ENCODE measurements at regions not wholly inside any gene's neighbourhood (a gene's known extent, or its start where the extent isn't known, plus 50 kb on each side); places are given as distances from the start of the nearest gene placed in this dataset.

GRCh38 chr3:35987386-35987785 lies 348.1 kb downstream of the ARPP21 start:
- no peak for DNase-seq (ENCODE audit: low read depth, low spot score)
- Histone ChIP-seq H2AFZ (ENCODE audit: low read depth, low read length) (no peak overlapping the region), H3K36me3 (ENCODE audit: control insufficient read depth in 2 of 2, extremely low read depth in 1 of 2, insufficient read depth in 2 of 2, low read length in 2 of 2) (no peaks in the 10 kb centered on the region), H3K27me3 (ENCODE audit: control insufficient read depth in 2 of 2, insufficient read depth in 2 of 2, low read length in 2 of 2) (no peaks in the 10 kb centered on the region), H3K4me1 (ENCODE audit: control insufficient read depth, extremely low read depth, insufficient read depth, low read length) (no peaks in the 10 kb centered on the region), H3K79me2 (ENCODE audit: control insufficient read depth, insufficient read depth, low read length) (no peaks in the 10 kb centered on the region), H3K9me1 (replicated peaks; ENCODE audit: control insufficient read depth, extremely low read depth, insufficient read depth, low read length) (no peaks in the 10 kb centered on the region), H3K27ac (ENCODE audit: insufficient read depth, low read depth, low read length) (no peak overlapping the region), H3K9ac (replicated peaks; ENCODE audit: extremely low read depth, insufficient read depth, low read length) (no peak overlapping the region), H3K4me3 (replicated peaks in 1 of 3; ENCODE audit: insufficient read depth in 1 of 3, low read depth in 1 of 3, low read length in 3 of 3) (no peak overlapping the region), H3K9me3 (replicated peaks; ENCODE audit: control insufficient read depth, insufficient read depth, low read length) (no peaks in the 10 kb centered on the region), H4K20me1 (replicated peaks; ENCODE audit: control insufficient read depth, extremely low read depth, insufficient read depth, low read length) (no peaks in the 10 kb centered on the region), H3K4me2 (ENCODE audit: insufficient read depth, low read length) (no peak overlapping the region)
- POLR2A ChIA-PET, result no interaction called here
- CTCF ChIA-PET, result no interaction called here
- BruUV-seq (replicated peaks), result no TSS peak
- no peak for FAIRE-seq
- dilution Hi-C loops (cut with MboI; ENCODE audit: extremely low pct_ligation_motif_present, low sequenced_read_pairs), result no loop called here
- TF ChIP-seq POLR2A (IDR thresholded peaks at IDR 0.05; ENCODE audit: low read depth, low read length) (no peak), EZH2 (IDR thresholded peaks at IDR 0.05; ENCODE audit: borderline replicate concordance, low read depth, low read length, severe bottlenecking) (no peak), JUN (IDR thresholded peaks at IDR 0.05; ENCODE audit: borderline replicate concordance, insufficient read depth, insufficient read length, low read depth) (no peak), MAX (IDR thresholded peaks at IDR 0.05; ENCODE audit: insufficient read depth, insufficient read length) (no peak), CTCF (IDR thresholded peaks at IDR 0.05; ENCODE audit: extremely low read depth in 1 of 2, insufficient read depth in 1 of 2, low read depth in 1 of 2, low read length in 2 of 2) (no peak), POLR2AphosphoS5 (IDR thresholded peaks at IDR 0.05; ENCODE audit: insufficient read depth, low read depth, low read length) (no peak), FOS (IDR thresholded peaks at IDR 0.05; ENCODE audit: borderline replicate concordance, insufficient read depth, low read length) (no peak), MYC (IDR thresholded peaks at IDR 0.05; ENCODE audit: low read depth, low read length) (no peak), GATA2 (IDR thresholded peaks at IDR 0.05; ENCODE audit: insufficient read depth, insufficient read length, low read depth, low read length) (no peak)
- intact Hi-C loops (cut with micrococcal nuclease), result no loop called here
